K562 (cell line): ENCODE measurements at regions not wholly inside any gene's neighbourhood (a gene's known extent, or its start where the extent isn't known, plus 50 kb on each side); places are given as distances from the start of the nearest gene placed in this dataset.

Experiments used
- CBX8 ChIP-seq: fragments of 200-600 bp; sonication (generic); IDR thresholded peaks from 2 replicates; pipeline ENCODE4 v1.6.1; 2012; ENCODE audit warnings: borderline replicate concordance, mixed run types, low read depth, mild to moderate bottlenecking, moderate library complexity, mixed read lengths, low read length, control low read depth, inconsistent platforms; ENCODE audit not compliant: poor library complexity, severe bottlenecking; ENCODE audit errors: extremely low read depth
- EP300 ChIP-seq: IDR thresholded peaks from 2 replicates; pipeline ENCODE4 v1.6.1; 2012; ENCODE audit warnings: low read length, improper control_type of control experiment
- MXI1 ChIP-seq: IDR thresholded peaks from 2 replicates; pipeline ENCODE4 v1.6.1; 2011; ENCODE audit warnings: low read depth, mild to moderate bottlenecking, improper control_type of control experiment, low read length
- POLR2A ChIP-seq: fragments of 450-650 bp; conservative IDR thresholded peaks from 2 replicates; pipeline ENCODE4 v1.6.1; 2016
- RBM15 ChIP-seq: fragments of 200-400 bp; formaldehyde crosslinking; IDR thresholded peaks from 2 replicates; pipeline ENCODE4 v1.6.1; 2018; ENCODE audit warnings: mild to moderate bottlenecking, low read length, moderate library complexity; ENCODE audit not compliant: insufficient read depth
- SP1 ChIP-seq: sonication (generic); formaldehyde crosslinking; IDR thresholded peaks from 2 replicates; pipeline ENCODE4 v1.8.1; 2022; ENCODE audit warnings: mild to moderate bottlenecking, missing genetic modification reagents
- TAF1 ChIP-seq: IDR thresholded peaks from 2 replicates; pipeline ENCODE4 v1.6.1; 2011; ENCODE audit warnings: mild to moderate bottlenecking, low read length, moderate library complexity; ENCODE audit not compliant: insufficient read depth, control insufficient read depth, severe bottlenecking; ENCODE audit errors: extremely low read depth
- TF ChIP-seq, protein P1 (sequence below), 3 experiments: IDR thresholded peaks in 2 of 3; conservative IDR thresholded peaks in 1 of 3; 2 replicates each; pipeline ENCODE4 v1.5.1; 2011 to 2012; ENCODE audit warnings: low read length in 3 of 3, mild to moderate bottlenecking in 3 of 3, control low read depth in 2 of 3, improper control_type of control experiment in 1 of 3, inconsistent platforms in 1 of 3, low read depth in 1 of 3, mixed read lengths in 1 of 3, moderate library complexity in 1 of 3; ENCODE audit not compliant: insufficient read depth in 2 of 3
- TF ChIP-seq, protein P2 (sequence below): sonication (generic); IDR thresholded peaks from 2 replicates; pipeline ENCODE4 v1.6.1; 2016
- TF ChIP-seq, protein P3 (sequence below): sonication (generic); formaldehyde crosslinking; IDR thresholded peaks from 2 replicates; pipeline ENCODE4 v1.8.0; 2022; ENCODE audit warnings: mild to moderate bottlenecking, missing genetic modification reagents
- TF ChIP-seq, protein P4 (sequence below): fragments of 200-800 bp; sonication (Bioruptor generic); IDR thresholded peaks from 2 replicates; pipeline ENCODE4 v1.6.1; 2016; ENCODE audit warnings: missing genetic modification characterization, missing compliant biosample characterization

DNA sequence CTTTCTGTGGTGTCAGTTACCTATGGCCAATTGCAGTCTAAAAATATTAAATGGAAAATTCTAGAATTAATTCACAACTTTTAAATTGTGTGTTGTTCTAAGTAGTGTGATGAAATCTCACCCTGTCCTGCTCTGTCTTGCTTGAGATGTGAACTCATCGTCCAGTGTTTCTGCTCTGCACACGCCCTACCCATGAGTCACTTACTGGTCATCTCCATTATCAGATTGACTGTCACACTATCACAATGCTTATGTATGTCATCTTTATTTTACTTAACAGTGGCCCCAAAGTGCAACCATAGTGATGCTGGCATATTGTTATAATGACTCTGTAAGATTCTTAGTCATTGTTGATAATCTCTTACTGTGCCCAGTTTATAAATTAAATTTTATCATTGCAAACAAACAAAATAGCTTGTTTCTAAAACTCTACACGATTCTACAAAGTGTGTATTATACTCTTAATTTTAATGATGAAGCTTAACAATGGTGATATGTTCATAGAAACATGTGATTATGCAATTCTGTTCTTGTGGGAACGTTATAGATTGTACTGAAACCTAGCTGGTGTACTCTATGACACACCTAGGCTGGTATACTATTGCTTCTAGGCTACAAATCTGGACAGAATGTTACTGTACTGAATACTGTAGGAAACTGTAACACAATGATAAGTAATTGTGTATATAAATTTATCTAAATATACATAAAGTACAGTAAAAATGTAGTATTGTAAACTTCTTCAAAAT lies 1086.8 kb upstream of the PIK3C3 start:
- TF ChIP-seq, protein P1, sequence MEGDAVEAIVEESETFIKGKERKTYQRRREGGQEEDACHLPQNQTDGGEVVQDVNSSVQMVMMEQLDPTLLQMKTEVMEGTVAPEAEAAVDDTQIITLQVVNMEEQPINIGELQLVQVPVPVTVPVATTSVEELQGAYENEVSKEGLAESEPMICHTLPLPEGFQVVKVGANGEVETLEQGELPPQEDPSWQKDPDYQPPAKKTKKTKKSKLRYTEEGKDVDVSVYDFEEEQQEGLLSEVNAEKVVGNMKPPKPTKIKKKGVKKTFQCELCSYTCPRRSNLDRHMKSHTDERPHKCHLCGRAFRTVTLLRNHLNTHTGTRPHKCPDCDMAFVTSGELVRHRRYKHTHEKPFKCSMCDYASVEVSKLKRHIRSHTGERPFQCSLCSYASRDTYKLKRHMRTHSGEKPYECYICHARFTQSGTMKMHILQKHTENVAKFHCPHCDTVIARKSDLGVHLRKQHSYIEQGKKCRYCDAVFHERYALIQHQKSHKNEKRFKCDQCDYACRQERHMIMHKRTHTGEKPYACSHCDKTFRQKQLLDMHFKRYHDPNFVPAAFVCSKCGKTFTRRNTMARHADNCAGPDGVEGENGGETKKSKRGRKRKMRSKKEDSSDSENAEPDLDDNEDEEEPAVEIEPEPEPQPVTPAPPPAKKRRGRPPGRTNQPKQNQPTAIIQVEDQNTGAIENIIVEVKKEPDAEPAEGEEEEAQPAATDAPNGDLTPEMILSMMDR (IDR thresholded peaks at IDR 0.05 in 2 of 3, conservative IDR thresholded peaks at IDR 0.05 in 1 of 3; ENCODE audit: insufficient read depth in 2 of 3, low read depth in 1 of 3, low read length in 3 of 3): no peak
- TF ChIP-seq, protein P2, sequence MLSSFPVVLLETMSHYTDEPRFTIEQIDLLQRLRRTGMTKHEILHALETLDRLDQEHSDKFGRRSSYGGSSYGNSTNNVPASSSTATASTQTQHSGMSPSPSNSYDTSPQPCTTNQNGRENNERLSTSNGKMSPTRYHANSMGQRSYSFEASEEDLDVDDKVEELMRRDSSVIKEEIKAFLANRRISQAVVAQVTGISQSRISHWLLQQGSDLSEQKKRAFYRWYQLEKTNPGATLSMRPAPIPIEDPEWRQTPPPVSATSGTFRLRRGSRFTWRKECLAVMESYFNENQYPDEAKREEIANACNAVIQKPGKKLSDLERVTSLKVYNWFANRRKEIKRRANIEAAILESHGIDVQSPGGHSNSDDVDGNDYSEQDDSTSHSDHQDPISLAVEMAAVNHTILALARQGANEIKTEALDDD: no peak
- TF ChIP-seq EP300 (no peak), POLR2A (no peak), SP1 (CRISPR knock-in tag) (no peak), MXI1 (no peak), TAF1 (no peak), RBM15 (no peak), CBX8 (no peak)
- TF ChIP-seq, protein P3, sequence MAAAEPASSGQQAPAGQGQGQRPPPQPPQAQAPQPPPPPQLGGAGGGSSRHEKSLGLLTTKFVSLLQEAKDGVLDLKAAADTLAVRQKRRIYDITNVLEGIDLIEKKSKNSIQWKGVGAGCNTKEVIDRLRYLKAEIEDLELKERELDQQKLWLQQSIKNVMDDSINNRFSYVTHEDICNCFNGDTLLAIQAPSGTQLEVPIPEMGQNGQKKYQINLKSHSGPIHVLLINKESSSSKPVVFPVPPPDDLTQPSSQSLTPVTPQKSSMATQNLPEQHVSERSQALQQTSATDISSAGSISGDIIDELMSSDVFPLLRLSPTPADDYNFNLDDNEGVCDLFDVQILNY (CRISPR knock-in tag): no peak
- TF ChIP-seq, protein P4, sequence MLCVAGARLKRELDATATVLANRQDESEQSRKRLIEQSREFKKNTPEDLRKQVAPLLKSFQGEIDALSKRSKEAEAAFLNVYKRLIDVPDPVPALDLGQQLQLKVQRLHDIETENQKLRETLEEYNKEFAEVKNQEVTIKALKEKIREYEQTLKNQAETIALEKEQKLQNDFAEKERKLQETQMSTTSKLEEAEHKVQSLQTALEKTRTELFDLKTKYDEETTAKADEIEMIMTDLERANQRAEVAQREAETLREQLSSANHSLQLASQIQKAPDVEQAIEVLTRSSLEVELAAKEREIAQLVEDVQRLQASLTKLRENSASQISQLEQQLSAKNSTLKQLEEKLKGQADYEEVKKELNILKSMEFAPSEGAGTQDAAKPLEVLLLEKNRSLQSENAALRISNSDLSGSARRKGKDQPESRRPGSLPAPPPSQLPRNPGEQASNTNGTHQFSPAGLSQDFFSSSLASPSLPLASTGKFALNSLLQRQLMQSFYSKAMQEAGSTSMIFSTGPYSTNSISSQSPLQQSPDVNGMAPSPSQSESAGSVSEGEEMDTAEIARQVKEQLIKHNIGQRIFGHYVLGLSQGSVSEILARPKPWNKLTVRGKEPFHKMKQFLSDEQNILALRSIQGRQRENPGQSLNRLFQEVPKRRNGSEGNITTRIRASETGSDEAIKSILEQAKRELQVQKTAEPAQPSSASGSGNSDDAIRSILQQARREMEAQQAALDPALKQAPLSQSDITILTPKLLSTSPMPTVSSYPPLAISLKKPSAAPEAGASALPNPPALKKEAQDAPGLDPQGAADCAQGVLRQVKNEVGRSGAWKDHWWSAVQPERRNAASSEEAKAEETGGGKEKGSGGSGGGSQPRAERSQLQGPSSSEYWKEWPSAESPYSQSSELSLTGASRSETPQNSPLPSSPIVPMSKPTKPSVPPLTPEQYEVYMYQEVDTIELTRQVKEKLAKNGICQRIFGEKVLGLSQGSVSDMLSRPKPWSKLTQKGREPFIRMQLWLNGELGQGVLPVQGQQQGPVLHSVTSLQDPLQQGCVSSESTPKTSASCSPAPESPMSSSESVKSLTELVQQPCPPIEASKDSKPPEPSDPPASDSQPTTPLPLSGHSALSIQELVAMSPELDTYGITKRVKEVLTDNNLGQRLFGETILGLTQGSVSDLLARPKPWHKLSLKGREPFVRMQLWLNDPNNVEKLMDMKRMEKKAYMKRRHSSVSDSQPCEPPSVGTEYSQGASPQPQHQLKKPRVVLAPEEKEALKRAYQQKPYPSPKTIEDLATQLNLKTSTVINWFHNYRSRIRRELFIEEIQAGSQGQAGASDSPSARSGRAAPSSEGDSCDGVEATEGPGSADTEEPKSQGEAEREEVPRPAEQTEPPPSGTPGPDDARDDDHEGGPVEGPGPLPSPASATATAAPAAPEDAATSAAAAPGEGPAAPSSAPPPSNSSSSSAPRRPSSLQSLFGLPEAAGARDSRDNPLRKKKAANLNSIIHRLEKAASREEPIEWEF (CRISPR knock-in tag): no peak
